Pancreas (tissue), 10 donors: ENCODE measurements at regions not wholly inside any gene's neighbourhood (a gene's known extent, or its start where the extent isn't known, plus 50 kb on each side); places are given as distances from the start of the nearest gene placed in this dataset.

Experiments used
- ATAC-seq, 4 donors: fragments of 200-7000 bp; cut with Tn5 transposase; one replicate each; pipeline versions ENCODE4 v1.8.0 to v1.9.1; 2020; ENCODE audit warnings: mild to moderate bottlenecking in 4 of 4, moderate library complexity in 4 of 4
- DNase-seq, 6 donors: peaks; one replicate each; pipeline ENCODE4 v3.0.0-alpha.2; 2020
- FAIRE-seq: peaks from 2 replicates; lab custom pipeline; 2012; peaks lifted over from hg19 to GRCh38; lab: Jason Lieb, UNC
- H3K27ac ChIP-seq, 4 donors: fragments of 200-600 bp; sonication (generic); 1 replicate in 3 of 4; 2 replicates in 1 of 4; pipeline versions ENCODE4 v1.5.0 to v1.8.0; 2020
- H3K27me3 ChIP-seq, 4 donors: fragments of 200-600 bp; one replicate each; pipeline ENCODE4 v1.8.0; 2021
- H3K36me3 ChIP-seq, 3 donors: fragments of 200-600 bp; sonication (generic) in 1 of 3; one replicate each; pipeline versions ENCODE4 v1.5.0 to v1.8.0; 2020 to 2021
- H3K4me1 ChIP-seq, 3 donors: fragments of 200-600 bp; one replicate each; pipeline ENCODE4 v1.8.0; 2021
- H3K4me3 ChIP-seq, 4 donors: fragments of 200-600 bp; sonication (generic) in 2 of 4; one replicate each; pipeline versions ENCODE4 v1.5.0 to v1.8.0; 2020 to 2021
- H3K9me3 ChIP-seq, 4 donors: fragments of 200-600 bp; one replicate each; pipeline ENCODE4 v1.8.0; 2021
- CTCF ChIP-seq, 4 donors: fragments of 200-600 bp; sonication (generic) in 3 of 4; IDR thresholded peaks; one replicate each; pipeline versions ENCODE4 v1.5.0 to v1.8.0; 2021; ENCODE audit warnings: antibody characterized with exemption in 4 of 4
- WGBS, 2 donors: extraction: QIAGEN DNeasy Blood & Tissue Kit; methylation state at CpG; one replicate each; pipeline ENCODE4 v1.1.7; 2013; 5-methylcytosine and 5-hydroxymethylcytosine counted together
- intact Hi-C, 3 donors: fragments of 100-400 bp; cut with DNase I; formaldehyde crosslinking; loops; one replicate each; pipeline versions ENCODE4 v1.11.1 to v1.14.2; 2022
- donor health status: healthy with polysubstance abuse.
- donor health status: DM: no; HTN: no; CAD: no; lungs with moderate emphysema.
- donor health status: DM: no; HTN: no; CAD: no.
- donor health status: control.
- donor health status: control.
- donor health status: Bipolar disorder and iron deficiency.
- donor health status: DM: yes; HTN: yes; CAD: no.
- donor health status: DM: no; HTN: no; CAD: no.
- donor health status: DM: no; HTN: no; CAD: no.
- donor health status: DM: yes; HTN: yes; CAD: no.

DNA sequence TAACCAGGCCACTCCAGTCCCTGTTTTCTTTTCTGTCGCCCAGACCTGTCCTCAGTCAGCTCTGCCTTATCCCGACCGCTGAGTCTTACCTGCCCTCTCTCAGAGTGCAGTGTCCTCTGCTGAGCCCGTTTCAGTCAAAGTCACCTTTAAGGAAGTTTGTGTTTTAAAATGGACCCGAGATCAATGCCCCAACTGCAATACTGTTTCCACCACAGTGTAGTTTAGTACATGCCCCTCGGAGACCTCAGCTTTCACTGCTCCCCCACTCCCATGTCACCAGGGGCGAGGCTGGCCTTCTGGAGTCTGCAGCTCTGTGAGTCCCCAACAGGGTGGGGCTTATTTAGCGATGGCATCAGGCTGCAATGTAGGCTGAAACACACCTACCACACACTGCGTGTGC is 248.4 kb upstream of the TSHZ3 start:
- Histone ChIP-seq H3K4me1 (no peaks in the 10 kb centered on the region), H3K9me3 (no peaks in the 10 kb centered on the region), H3K36me3 (no peaks in the 10 kb centered on the region), H3K27ac (no peak overlapping the region), H3K4me3 (no peak overlapping the region), H3K27me3 (no peaks in the 10 kb centered on the region)
- WGBS, 2 donors: 69 to 76% methylated on average over 9 of the region's 9 CpGs
- no peak for TF ChIP-seq CTCF (IDR thresholded peaks at IDR 0.05)
- FAIRE-seq (no peak), ATAC-seq (no peak), DNase-seq (no peak)
- intact Hi-C loops: no loop called here

GRCh38 chr19:31598730-31599238 is 249.5 kb upstream of the TSHZ3 start:
- no peak for TF ChIP-seq CTCF (IDR thresholded peaks at IDR 0.05)
- intact Hi-C loops: no loop called here
- Histone ChIP-seq H3K27me3 (no peaks in the 10 kb centered on the region), H3K4me1 (no peaks in the 10 kb centered on the region), H3K27ac (no peak overlapping the region), H3K4me3 (no peak overlapping the region), H3K36me3 (no peaks in the 10 kb centered on the region), H3K9me3 (no peaks in the 10 kb centered on the region)
- DNase-seq (no peak), ATAC-seq (no peak), FAIRE-seq (no peak)
- 56 to 71% methylated on average over 2 of the region's 2 CpGs for WGBS, 2 donors

GRCh38 chr19:31600731-31601295 is 251.6 kb upstream of the TSHZ3 start:
- H3K27me3 ChIP-seq: no peaks in the 10 kb centered on the region
- H3K9me3 ChIP-seq: no peaks in the 10 kb centered on the region
- no peaks in the 10 kb centered on the region for H3K4me1 ChIP-seq
- no peak for ATAC-seq
- no peak for TF ChIP-seq CTCF (IDR thresholded peaks at IDR 0.05)
- no peak for FAIRE-seq
- 61 to 77% methylated on average over 11 of the region's 11 CpGs for WGBS, 2 donors
- no peak for DNase-seq
- H3K27ac ChIP-seq: no peak overlapping the region
- H3K4me3 ChIP-seq: no peak overlapping the region
- no peaks in the 10 kb centered on the region for H3K36me3 ChIP-seq
- intact Hi-C loops: no loop called here

- ATAC-seq: no peak
- no peak for DNase-seq
- FAIRE-seq: no peak
- intact Hi-C loops: no loop called here
- Histone ChIP-seq H3K9me3 (no peaks in the 10 kb centered on the region), H3K27ac (no peak overlapping the region), H3K4me3 (no peak overlapping the region), H3K36me3 (no peaks in the 10 kb centered on the region), H3K27me3 (no peaks in the 10 kb centered on the region), H3K4me1 (no peaks in the 10 kb centered on the region)
- TF ChIP-seq CTCF (IDR thresholded peaks at IDR 0.05): no peak
- 40 to 43% methylated on average over 9 of the region's 9 CpGs for WGBS, 2 donors
These were observed 252.6 kb upstream of the TSHZ3 start for GRCh38 chr19:31601855-31602254.

DNA sequence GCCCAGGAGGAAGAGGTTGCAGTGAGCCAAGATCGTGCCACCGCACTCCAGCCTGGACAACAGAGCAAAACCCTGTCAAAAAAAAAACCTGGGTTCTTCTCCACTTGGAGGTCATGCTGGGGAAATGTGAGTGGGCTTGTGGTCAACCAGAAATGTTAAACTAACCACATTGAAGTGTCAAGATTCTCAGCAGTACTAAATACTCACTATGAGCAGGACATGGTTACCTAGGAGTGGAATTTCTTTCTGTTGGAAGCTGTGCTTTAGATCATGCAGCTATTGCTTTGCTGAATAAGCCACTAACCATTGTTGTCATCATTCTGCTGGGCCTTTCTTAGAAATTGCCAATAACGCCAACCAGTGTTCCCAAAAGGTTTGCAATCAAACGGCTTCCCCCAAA is 253.3 kb upstream of the TSHZ3 start:
- WGBS, 2 donors: 83 to 89% methylated on average over 4 of the region's 4 CpGs
- H3K27ac ChIP-seq: no peak overlapping the region
- TF ChIP-seq CTCF (IDR thresholded peaks at IDR 0.05): no peak
- H3K9me3 ChIP-seq: no peaks in the 10 kb centered on the region
- no peak for DNase-seq
- no peaks in the 10 kb centered on the region for H3K4me1 ChIP-seq
- no peak for ATAC-seq
- no peak overlapping the region for H3K4me3 ChIP-seq
- H3K36me3 ChIP-seq: no peaks in the 10 kb centered on the region
- intact Hi-C loops: no loop called here
- no peaks in the 10 kb centered on the region for H3K27me3 ChIP-seq
- no peak for FAIRE-seq
